Mucosa of descending colon (tissue), 3 donors: ENCODE measurements at regions not wholly inside any gene's neighbourhood (a gene's known extent, or its start where the extent isn't known, plus 50 kb on each side); places are given as distances from the start of the nearest gene placed in this dataset.
"Not testable (repeated sequence)": the region's sequence is repeated elsewhere in the genome, so short reads cannot be mapped to it uniquely, and the experiment has no call there.

Experiments
- ATAC-seq: fragments of 200-7000 bp; cut with Tn5 transposase; one replicate; pipeline ENCODE4 v1.9.1; 2020; ENCODE audit warnings: mild to moderate bottlenecking, moderate library complexity
- DNase-seq, 3 donors: peaks; one replicate each; pipeline ENCODE4 v3.0.0-alpha.2; 2020
- H3K36me3 ChIP-seq: fragments of 200-600 bp; one replicate; pipeline ENCODE4 v1.8.0; 2021; ENCODE audit warnings: low read depth, mild to moderate bottlenecking
- H3K4me1 ChIP-seq: fragments of 200-600 bp; one replicate; pipeline ENCODE4 v1.8.0; 2021; ENCODE audit warnings: low read depth, mild to moderate bottlenecking
- H3K4me3 ChIP-seq: fragments of 200-600 bp; one replicate; pipeline ENCODE4 v1.8.0; 2021; ENCODE audit warnings: mild to moderate bottlenecking
- H3K9me3 ChIP-seq: fragments of 200-600 bp; one replicate; pipeline ENCODE4 v1.8.0; 2021; ENCODE audit warnings: mild to moderate bottlenecking
- intact Hi-C, 2 donors: fragments of 100-400 bp; cut with DNase I in 1 of 2; cut with micrococcal nuclease in 1 of 2; formaldehyde crosslinking; loops; one replicate each; pipeline versions ENCODE4 v1.11.0 to v1.11.1; 2022; cut with DNase I, micrococcal nuclease
- TF ChIP-seq, protein P1 (sequence below): fragments of 200-600 bp; IDR thresholded peaks from one replicate; pipeline ENCODE4 v1.8.0; 2022; ENCODE audit warnings: antibody characterized with exemption, mild to moderate bottlenecking
- donor health status: DM: no; HTN: no; CAD: no; lungs with moderate emphysema.
- donor health status: DM: no; HTN: no; CAD: no.
- donor health status: DM: no; HTN: yes; CAD: no.

DNA sequence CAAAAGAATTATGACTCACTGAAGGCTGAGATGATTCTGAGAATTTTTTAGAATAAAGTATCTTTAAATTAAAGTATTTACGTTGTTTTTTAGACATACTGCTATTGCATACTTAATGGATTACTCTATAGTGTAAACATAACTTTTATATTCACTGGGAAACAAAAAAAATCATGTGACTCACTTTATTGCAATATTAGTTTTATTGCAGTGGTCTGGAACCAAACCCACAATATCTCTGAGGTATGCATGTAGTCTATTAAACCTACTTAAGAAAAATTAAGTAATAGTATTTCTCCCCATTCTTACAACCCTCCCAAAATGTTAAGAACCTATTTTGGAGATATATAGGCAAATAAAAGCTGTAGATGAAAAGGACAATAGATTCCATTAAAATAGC, 142.9 kb upstream of the ZNF521 start:
- no peak overlapping the region for H3K4me3 ChIP-seq
- no peaks in the 10 kb centered on the region for H3K9me3 ChIP-seq
- DNase-seq (no peak), ATAC-seq (no peak)
- H3K36me3 ChIP-seq = no peaks in the 10 kb centered on the region
- intact Hi-C loops = no loop called here
- TF ChIP-seq, protein P1, sequence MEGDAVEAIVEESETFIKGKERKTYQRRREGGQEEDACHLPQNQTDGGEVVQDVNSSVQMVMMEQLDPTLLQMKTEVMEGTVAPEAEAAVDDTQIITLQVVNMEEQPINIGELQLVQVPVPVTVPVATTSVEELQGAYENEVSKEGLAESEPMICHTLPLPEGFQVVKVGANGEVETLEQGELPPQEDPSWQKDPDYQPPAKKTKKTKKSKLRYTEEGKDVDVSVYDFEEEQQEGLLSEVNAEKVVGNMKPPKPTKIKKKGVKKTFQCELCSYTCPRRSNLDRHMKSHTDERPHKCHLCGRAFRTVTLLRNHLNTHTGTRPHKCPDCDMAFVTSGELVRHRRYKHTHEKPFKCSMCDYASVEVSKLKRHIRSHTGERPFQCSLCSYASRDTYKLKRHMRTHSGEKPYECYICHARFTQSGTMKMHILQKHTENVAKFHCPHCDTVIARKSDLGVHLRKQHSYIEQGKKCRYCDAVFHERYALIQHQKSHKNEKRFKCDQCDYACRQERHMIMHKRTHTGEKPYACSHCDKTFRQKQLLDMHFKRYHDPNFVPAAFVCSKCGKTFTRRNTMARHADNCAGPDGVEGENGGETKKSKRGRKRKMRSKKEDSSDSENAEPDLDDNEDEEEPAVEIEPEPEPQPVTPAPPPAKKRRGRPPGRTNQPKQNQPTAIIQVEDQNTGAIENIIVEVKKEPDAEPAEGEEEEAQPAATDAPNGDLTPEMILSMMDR = no peak
- H3K4me1 ChIP-seq = peaks cover 13% of the 10 kb centered on the region

DNA sequence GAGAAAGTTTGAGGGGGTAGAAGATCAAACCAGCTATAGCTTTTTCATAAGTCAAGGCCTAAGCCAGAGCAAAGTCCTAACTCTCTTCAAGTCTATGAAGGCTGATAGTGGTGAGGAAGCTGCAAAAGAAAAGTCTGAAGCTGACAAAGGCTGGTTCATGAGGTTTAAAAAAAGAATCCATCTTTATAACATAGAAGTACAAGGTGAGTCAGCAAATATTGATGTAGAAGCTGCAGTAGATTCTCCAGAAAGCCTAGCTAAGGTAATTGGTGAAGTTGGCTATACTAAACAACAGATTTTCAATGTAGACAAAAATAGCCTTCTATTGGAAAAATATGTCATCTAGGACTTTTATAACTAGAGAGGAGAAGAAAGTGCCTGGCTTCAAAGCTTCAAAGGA, 141.4 kb upstream of the ZNF521 start:
- no peak overlapping the region for H3K4me3 ChIP-seq
- ATAC-seq = no peak
- intact Hi-C loops = no loop called here
- no peaks in the 10 kb centered on the region for H3K36me3 ChIP-seq
- no peak for DNase-seq
- peaks cover 13% of the 10 kb centered on the region for H3K4me1 ChIP-seq
- H3K9me3 ChIP-seq = no peaks in the 10 kb centered on the region
- TF ChIP-seq, protein P1 = no peak

DNA sequence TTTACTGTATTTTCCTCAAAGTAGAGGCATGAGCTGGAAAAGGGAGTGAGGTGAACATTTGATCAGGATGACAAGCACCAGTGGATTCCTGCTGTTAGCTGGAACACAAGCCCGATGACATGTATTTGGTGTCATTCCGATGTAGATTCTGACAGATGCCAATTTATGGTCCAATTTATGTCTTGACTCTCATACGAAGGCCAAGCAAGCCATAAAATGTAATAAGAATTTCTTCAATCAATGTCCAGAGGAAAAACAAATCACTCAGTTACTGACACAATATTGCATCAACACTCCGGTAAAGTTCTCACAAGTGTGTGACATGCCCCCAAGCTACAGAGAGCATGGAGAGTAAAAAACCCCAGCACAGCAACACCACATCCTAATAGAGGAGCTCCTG, 138.3 kb upstream of the ZNF521 start:
- TF ChIP-seq, protein P1 = no peak
- no peak for ATAC-seq
- Histone ChIP-seq H3K36me3 (no peaks in the 10 kb centered on the region), H3K9me3 (no peaks in the 10 kb centered on the region), H3K4me3 (no peak overlapping the region), H3K4me1 (no peaks in the 10 kb centered on the region)
- no peak for DNase-seq
- intact Hi-C loops = no loop called here

DNA sequence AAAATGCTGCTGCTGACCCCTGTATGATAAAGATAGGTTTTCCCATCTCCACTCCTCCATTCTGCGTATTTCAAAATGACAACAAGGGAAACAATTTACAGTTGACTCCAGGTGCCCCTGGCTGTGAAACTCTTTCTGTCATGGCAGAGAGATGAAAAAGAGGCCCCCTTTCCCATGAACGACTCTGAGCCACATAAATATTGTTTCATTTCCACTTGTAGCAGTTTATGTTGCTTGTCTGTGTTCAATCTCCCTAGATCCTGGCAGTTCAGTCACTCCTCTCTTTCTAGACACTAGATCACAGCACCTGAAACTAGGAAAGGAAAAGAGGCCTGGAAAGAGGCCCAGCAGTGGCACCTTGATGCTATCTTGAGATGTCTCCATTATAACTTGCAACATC, 121.0 kb upstream of the ZNF521 start:
- ATAC-seq = no peak
- no peak overlapping the region for H3K4me3 ChIP-seq
- H3K4me1 ChIP-seq = no peaks in the 10 kb centered on the region
- no peaks in the 10 kb centered on the region for H3K36me3 ChIP-seq
- no peaks in the 10 kb centered on the region for H3K9me3 ChIP-seq
- TF ChIP-seq, protein P1 = no peak
- intact Hi-C loops = no loop called here
- DNase-seq = no peak

DNA sequence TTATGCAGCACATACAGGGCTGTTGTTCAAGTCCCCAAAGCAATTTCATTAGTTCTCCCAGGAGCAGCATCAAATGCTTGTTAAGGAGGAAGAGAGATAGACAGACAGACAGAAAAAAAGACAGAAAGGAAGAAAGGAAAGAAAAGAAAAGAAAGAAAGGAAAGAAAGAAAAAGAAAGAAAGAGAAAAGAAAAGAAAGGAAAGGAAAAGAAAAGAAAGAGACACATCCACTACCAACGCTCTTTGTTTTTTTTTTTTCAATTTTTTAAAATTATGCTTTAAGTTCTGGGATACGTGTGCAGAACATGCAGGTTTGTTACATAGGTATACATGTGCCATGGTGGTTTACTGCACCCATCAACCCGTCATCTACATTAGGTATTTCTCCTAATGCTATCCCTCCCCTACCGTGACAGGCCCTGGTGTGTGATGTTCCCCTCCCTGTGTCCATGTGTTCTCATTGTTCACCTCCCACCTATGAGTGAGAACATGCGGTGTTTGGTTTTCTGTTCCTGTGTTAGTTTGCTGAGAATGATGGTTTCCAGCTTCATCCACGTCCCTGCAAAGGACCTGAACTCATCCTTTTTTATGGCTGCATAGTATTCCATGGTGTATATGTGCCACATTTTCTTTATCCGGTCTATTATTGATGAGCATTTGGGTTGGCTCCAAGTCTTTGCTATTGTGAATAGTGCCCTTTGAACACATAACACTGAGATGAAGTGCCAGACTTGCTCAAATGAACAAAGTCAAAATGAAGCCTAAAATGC, 119.0 kb upstream of the ZNF521 start:
- intact Hi-C loops, H3K4me1 ChIP-seq, DNase-seq, ATAC-seq, H3K36me3 ChIP-seq, H3K4me3 ChIP-seq, H3K9me3 ChIP-seq: not testable (repeated sequence)

DNA sequence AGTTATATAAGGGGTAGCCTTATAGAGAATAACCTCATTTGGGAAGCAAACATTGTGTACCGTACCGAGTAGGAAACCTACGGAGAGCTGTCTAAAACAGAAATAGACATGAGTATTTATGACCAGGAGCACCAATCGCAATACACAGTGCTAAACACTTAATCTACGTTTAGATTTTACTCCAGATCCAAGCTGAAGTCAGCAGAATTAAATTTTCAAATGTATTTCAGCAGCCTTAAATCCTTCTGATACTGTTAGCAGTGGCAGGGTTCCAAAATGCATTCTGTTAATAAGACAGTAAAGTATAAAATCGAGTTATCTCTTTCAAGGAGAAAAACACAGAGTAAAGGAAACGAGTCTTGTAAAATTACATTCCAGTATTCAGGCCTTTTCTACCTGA, 118.1 kb upstream of the ZNF521 start:
- TF ChIP-seq, protein P1 = no peak
- H3K4me1 ChIP-seq = no peaks in the 10 kb centered on the region
- no peak for DNase-seq
- no peak for ATAC-seq
- H3K36me3 ChIP-seq = no peaks in the 10 kb centered on the region
- H3K9me3 ChIP-seq = no peaks in the 10 kb centered on the region
- H3K4me3 ChIP-seq = no peak overlapping the region
- intact Hi-C loops = no loop called here
